ENCODE measurements at regions not wholly inside any gene's neighbourhood (a gene's known extent, or its start where the extent isn't known, plus 50 kb on each side); places are given as distances from the start of the nearest gene placed in this dataset.

GRCh38 chr4:24303926-24304325 is 280.4 kb downstream of the DHX15 start:
- intact Hi-C loops (cut with micrococcal nuclease) = no loop called here

- intact Hi-C loops (cut with micrococcal nuclease) = no loop called here
Measured at GRCh38 chr4:24298911-24299310, 285.4 kb downstream of the DHX15 start.

DNA sequence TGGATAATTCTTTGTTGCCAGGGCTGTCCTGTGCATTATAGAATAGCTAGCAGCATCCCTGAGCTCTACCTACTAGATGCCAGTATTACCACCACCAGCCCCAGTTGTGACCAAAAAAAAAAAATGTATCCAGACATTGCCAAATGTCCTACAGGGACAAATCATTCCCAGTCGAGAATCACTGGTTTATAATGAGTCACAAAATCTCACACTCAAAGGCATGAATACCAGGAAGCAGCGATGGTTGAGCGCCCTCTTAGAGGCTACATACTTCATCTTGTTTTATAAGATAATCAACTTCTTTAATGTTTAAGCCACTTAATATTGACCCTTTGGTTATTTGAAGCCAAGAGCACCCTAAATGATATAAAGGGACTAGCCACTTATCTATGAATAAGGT is 297.3 kb downstream of the DHX15 start:
- intact Hi-C loops (cut with micrococcal nuclease) = no loop called here

GRCh38 chr4:24285759-24286158 is 298.6 kb downstream of the DHX15 start:
- intact Hi-C loops (cut with micrococcal nuclease) = no loop called here

DNA sequence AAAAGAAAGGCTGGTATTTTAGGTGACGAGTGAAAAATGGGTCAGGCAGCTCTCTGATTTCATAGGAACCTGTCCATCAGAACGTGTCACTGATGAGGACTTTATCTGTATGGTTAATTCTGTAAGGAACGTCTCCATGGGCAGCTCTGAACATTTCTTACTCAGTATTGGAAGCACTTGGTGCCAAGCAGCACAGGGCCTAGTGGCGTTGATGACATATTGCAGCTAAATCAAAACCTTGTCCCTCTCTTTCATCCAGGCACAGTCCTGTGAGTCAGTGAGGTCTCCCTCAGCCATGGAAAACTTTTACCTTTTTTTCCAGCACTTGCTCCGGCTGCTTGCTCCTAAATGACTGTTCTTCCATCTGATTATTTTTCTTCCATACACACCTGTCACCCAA is 301.9 kb downstream of the DHX15 start:
- intact Hi-C loops (cut with micrococcal nuclease) = no loop called here

GRCh38 chr4:24279911-24280375 is 304.4 kb downstream of the DHX15 start:
- intact Hi-C loops (cut with micrococcal nuclease) = no loop called here

DNA sequence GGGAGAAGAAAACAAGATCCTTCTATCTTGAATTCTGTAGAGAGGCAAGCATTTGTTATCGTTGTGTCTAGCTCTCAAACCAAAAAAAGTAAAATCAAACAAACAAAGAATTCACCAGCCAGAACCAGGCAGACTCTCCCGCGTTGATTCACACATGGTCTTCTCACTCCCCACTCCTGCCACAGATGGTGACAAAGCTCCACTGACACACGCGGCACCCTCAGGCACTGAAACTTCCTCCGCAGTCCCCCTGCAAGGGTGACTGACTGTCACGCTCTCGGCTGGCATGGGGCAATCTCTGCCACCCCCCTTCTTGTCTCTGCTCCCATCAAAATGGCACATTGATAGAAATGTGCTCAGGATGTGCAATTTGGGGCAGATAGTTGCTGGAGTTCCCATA is 304.9 kb downstream of the DHX15 start:
- intact Hi-C loops (cut with micrococcal nuclease) = no loop called here

- intact Hi-C loops (cut with micrococcal nuclease) = no loop called here
Measured at GRCh38 chr4:24278693-24279092, 305.7 kb downstream of the DHX15 start.

DNA sequence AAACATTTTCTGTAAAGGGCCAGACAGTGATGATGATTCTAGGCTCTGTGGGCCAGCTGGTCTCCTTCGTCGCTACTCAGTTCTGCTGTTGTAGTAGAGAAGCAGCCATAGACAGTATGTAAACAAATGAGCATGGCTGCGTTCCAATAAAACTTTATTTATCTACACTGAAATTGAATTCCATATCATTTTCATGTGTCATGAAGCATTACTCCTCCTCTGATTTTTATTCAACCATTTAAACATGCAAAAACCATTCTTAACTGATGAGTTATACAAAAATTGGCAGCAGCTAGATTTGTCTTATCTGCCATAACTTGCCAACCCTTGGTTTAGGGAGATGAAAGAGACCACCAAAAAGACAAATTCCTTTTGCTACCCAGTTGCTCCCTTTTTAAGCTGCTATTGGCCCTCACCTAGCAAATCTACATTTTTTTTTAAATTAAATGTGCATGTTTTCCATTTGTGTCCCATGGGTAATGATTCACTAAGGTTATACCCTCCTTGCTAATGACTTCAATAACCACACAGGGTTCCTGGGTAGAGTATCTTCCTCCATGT is 309.9 kb downstream of the DHX15 start:
- intact Hi-C loops (cut with micrococcal nuclease) = no loop called here

DNA sequence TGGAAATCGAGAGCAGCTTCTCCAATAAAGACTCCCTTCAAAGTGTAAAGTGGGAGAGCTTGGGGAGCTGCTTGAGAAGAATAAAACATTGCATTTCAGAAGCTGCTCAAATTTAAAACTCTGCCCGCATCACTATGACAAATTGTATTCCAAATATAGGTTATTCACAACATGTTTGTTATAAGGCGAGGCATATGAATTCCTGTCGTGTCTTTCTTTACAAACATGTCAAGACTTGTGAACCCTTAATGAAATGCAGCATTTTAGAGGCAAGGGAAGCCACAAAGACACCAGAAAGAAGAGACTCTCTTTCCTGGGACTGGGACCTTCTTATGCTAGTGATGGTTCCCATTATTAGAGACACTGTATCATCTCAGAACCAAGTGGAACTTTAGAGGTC is 311.2 kb downstream of the DHX15 start:
- intact Hi-C loops (cut with micrococcal nuclease) = no loop called here

DNA sequence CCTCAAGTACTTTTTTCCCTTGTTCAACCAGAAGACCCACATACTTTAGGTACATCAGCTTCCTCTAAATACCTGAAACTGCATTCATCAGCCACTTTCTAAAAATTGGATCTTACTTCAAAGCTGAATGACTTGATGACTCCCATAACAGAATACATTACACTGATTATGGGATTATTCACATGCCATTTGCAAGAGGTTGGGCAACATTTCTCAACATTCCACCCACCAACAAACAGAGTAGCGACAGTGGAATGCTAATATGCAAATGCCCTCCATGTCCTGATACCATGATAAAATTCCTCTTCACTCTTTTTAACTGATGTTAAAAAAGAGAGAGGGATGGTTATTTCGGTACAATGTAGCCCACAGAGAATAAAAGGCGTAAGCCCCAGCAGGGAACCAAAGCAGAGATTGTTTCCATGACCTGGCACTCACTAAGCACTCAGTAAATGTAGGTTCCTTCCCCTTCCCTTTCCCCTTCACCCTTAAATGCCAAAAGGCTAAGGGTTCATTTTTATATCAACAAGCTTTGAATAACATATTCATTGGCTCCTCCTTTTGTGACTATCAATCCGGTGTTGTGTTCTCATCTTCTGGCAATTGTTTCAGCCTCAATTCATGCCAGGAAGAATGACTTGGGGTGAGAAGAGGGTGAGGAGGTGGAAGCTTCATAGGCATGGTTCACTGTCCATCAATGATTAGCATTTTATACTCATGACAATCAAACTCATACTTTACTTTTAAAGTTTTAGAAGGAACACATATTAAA is 317.2 kb downstream of the DHX15 start:
- intact Hi-C loops (cut with micrococcal nuclease) = no loop called here

DNA sequence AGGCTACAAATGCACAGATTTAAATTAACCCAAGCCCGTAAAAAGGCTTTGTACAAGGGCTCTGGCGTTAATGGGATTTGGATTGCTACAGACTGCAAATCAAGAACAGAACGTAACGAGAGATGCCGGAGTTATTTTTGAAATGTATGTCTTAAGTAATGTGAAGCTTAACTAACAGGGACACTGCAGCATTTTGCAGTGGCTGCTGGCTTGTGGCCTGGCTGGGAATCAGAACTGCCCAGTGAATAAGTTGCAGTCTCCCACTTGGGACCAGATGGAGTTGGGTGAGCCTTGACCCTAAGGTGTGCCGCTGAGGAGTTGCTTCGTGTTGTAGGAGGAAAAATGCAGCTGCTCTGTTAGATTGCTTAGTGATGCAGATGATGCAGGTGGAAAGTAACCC is 318.4 kb downstream of the DHX15 start:
- intact Hi-C loops (cut with micrococcal nuclease) = no loop called here

- intact Hi-C loops (cut with micrococcal nuclease) = no loop called here
Measured at GRCh38 chr4:24262616-24263015, 321.7 kb downstream of the DHX15 start.

GRCh38 chr4:24262084-24262483 is 322.3 kb downstream of the DHX15 start:
- intact Hi-C loops (cut with micrococcal nuclease) = no loop called here

- intact Hi-C loops (cut with micrococcal nuclease) = no loop called here
Measured at GRCh38 chr4:24260923-24261564, 323.3 kb downstream of the DHX15 start.

DNA sequence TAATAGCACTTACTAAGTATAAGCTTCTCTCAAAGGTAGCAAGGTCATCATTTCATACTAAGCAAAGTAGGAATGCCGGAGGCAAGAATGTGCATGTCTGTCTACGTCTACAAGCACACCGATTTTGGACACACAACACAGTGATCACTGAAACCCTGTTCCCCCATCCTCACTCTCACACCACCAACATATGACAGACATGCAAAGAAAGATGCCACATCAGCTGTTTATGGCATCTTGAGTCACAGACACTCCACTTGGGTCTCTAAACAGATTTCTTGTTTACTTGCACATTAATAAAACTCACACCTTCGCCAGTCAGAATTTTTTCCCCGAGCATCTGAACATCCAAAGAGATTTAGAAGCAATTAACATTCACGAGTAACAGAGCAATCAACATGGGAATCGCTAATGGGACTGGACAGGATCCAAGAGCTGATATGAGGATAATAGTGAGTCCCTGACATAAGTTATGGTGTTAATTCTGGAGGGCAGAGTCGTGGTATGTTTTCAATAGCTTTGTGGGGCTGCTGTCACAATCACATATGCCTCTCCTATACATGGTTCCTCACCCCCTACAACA is 324.1 kb downstream of the DHX15 start:
- intact Hi-C loops (cut with micrococcal nuclease) = no loop called here

- intact Hi-C loops (cut with micrococcal nuclease) = no loop called here
Measured at GRCh38 chr4:24256547-24256946, 327.8 kb downstream of the DHX15 start.

- intact Hi-C loops (cut with micrococcal nuclease) = no loop called here
Measured at GRCh38 chr4:24256066-24256465, 328.3 kb downstream of the DHX15 start.

DNA sequence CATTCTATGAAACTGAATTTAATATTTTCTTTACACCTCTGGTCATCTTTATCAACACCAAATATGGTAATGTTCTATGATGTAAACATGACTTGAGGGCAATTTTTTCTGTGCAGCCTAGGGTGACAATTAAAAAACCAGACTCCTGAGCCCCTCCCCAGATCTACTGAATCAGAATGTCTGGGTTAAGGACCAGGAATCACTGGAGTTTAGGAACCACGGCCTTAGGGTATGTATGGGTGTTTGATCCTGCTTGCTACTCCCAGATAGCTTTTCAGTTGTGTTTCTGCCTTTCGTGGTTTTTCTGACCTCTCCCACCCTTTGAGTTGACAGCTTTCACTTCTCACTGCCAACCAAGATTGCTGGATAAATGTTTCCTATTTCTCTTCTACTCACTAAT is 332.2 kb downstream of the DHX15 start:
- intact Hi-C loops (cut with micrococcal nuclease) = loop anchor here (1.0 kb wide), 1 partner anchor 25 kb away; no protein-coding TSS in a partner anchor

DNA sequence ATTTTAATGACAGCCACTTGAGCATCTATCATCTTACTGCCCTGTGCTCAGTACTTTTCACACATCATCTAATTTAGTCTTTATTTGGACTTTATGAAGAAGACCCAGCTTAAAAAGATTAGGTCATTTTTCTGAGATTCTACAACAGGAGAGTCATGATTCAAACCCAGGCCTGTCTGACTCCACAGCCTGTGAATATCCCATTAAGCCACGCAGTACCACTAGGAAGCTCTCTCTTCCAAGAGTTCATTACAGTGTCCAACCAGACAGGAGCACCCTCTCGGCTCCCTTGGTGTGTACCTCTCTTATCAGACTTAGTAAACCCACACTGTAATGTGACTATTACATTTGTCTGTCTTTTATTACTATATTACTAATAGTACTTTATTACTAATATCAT is 332.8 kb downstream of the DHX15 start:
- intact Hi-C loops (cut with micrococcal nuclease) = no loop called here

DNA sequence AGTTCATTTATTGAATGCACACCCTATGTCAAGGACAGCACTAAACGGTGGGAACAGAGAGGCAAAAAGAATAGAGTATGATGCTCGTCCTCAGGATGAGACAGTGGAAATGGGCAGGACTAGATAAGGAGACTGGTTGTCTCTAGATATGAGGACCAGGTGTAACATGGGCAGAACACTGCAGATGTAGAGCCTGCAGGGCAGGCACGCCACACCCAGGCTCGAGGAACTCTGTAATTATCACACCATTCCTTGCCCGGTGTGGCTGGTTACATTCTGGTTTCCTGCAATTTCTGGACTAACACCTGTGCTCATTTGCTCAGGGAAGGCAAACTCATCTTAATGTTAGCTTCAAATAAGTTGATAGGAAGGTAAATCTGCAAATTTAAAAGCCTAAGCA is 334.4 kb downstream of the DHX15 start:
- intact Hi-C loops (cut with micrococcal nuclease) = no loop called here
